Anterior cingulate cortex (tissue), 58 donors: ENCODE measurements at regions not wholly inside any gene's neighbourhood (a gene's known extent, or its start where the extent isn't known, plus 50 kb on each side); places are given as distances from the start of the nearest gene placed in this dataset.

Experiments
- DNase-seq, 58 donors: peaks; one replicate each; lab custom pipeline; 2025; lab: John Stamatoyannopoulos, UW

DNA sequence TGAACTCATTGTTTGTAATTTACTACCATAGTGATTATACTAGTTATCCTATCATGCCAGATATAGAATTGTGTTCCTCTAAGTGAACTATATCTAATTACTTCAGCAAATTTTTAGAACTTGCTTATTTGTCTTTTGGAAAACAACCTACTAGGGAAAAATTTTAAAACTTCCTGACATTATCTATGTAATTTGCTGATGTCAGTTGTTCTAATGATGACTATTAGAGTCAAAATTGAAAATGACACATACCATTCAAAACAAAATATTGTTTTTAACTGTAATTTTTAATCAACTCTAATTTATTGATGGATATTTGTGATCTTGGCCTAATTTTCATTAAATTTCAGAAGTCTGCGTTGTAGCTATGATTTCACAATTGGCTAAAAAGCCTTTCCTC lies 106.7 kb upstream of the ROBO2 start:
- no peak for DNase-seq

DNA sequence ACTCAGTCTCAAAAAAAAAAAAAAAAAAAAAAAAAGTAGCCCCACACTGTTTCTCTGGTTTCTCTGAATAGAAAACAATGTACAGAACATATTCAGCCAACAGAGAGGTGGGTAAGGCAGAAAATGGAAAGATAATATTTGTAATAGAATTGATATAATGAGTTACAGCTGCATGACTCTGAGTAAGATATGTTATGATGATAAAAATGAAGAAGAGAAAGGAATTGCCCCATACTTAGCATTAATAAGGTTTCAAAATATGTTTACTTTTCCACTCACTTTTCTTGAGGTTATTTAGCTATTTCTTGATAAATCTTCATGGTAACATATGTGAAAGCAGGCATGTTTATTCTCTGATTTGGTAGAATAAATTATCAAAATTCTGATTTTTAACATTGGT lies 100.9 kb upstream of the ROBO2 start:
- no peak for DNase-seq

DNA sequence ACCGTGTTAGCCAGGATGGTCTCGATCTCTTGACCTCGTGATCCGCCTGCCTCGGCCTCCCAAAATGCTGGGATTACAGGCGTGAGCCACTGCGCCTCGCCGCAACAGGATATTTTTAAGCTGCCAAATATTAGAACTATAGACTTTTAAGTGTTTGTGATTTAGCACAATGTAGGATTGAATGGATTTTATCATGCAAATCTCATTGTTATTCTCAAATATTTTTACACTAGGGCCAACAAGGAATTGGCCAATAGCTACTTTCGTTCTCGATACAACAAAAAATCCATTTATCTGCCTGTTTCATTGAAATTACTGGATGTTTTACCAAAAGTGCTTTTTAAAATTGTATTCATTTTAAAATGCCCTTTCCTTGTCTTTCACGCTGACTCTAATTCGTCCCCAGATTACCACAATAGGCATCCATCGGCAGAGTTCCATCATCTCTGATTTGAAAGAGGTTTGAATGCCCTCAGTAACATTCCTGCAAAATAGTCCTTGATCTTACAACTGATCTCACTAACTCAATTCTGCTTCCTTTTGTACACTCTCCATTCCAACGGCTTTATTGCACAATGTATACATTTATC lies 99.6 kb upstream of the ROBO2 start:
- no peak for DNase-seq

DNA sequence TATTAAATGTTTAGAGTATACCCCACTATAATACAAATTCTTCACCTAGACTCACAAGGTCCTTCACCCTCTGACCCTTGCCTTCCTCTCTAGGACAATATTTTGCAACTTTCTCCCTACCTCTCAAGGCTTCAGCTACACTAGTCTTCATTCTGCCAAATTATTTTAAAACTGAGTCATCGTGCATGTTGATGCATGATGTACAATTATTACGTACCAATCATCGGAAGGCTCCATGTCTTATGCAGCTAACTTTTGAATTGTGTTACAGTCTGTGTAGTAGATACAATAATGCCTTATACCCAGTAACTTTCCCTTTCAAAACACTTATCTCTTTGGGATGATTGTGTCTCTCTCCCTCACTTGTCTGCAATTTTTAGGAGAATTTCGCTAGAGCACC lies 98.5 kb upstream of the ROBO2 start:
- DNase-seq: no peak

DNA sequence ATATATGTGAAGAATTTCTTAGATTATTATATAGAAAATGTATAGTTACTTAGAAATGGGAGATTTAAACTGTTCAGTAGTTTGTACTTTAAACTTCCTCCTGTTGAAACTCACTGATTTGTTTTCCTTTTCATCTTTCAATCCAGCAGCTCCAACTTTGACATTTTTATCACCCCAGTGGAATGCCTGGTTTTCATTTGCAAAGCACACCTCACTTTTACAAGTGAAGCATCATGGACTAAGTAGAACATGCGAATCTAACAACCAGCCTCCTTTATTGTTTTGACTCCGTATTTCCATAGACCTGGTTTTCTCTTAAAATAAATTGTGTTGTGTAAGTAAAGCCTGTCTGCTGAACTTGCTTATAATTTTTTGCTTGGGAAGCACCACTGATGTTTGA lies 97.8 kb upstream of the ROBO2 start:
- DNase-seq: no peak

DNA sequence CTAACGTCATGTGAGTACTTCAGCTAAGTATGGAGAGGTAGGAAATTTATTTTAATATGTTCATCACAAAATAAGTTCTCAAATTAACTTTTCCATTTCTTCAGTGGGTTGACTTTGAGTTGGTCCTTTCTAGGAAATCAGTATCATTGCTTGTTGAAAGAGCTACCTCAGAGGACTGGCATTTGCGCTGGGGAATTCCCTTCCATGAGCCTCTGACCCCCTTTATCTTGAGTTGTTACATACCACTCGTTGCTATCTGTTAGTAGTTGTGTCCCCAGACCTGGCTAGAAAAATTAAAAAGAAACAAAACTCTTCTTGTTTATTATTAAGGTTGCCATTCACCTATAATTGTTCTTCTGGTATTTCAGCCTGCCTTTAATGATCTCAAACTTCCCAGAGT lies 96.8 kb upstream of the ROBO2 start:
- no peak for DNase-seq

DNA sequence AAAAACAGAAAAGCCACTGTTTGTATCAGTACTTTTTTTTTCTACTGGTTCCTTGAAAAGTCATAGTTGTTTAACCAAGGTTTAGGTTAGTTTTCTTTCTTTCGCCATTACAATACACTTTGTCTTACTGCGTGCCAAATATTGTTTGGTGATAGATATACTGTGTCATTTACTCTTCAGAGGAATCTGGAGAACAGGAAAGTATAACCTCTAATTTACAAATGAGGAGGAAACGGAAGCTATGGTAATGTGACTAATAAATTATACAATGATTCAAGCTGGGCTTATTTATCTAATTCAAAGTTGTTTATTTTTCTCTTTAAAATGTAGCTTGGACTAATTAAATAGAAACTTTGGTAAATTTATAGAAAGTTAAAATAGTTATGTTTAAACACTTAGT lies 96.2 kb upstream of the ROBO2 start:
- no peak for DNase-seq

DNA sequence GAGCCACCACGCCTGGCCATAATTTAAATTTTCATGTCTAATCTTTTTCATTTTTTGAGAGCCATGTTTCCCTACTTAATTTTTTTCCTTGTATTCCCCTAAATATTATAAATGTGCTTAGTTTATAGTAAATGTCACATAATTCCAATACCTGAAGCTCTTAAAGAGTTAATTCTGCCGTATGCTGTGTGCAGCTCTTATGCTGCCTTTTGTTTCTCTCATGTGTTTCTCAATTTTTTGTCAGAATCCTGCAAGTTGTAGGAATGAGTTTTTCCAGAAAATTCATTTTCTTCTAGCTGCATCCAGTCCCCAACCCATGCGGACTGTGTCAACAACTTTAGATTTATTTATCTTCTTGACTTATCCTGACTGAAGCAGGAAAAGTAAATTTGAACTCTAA lies 90.9 kb upstream of the ROBO2 start:
- no peak for DNase-seq

DNA sequence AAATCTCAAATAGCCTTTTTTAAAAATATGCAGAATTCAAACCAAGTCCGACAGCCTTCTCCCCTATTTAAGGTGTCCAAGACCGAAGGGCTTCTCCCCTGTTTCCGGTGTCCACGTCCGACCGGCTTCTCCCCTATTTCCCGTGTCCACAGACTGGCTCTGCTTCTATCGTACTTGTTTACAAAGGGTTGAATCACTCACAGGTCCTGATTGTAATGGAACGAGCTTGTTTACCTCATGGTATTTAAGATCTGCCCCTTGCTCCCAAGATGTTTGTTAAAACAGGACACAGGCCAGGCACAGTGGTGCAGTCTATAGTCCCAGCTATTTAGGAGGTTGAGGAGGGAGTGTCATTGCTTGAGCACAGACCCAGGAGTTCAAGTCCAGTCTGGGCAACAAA lies 90.4 kb upstream of the ROBO2 start:
- no peak for DNase-seq

DNA sequence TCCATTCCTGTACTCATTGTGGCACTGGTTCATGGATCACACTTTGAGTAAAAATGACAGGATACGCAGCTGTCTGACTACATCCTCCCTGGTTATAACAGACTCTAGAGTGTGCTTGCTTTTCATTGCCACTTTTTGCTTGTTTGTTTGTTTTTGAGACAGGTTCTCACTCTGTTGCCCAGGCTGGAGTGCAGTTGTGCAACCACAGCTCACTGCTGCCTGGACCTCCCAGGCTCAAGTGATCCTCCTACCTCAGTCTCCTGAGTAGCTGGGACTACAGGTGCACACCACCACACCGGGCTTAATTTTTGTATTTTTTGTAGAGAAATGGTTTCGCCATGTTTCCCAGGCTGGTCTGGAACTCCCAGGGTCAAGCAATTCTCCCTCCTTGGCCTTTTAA lies 89.3 kb upstream of the ROBO2 start:
- no peak for DNase-seq

DNA sequence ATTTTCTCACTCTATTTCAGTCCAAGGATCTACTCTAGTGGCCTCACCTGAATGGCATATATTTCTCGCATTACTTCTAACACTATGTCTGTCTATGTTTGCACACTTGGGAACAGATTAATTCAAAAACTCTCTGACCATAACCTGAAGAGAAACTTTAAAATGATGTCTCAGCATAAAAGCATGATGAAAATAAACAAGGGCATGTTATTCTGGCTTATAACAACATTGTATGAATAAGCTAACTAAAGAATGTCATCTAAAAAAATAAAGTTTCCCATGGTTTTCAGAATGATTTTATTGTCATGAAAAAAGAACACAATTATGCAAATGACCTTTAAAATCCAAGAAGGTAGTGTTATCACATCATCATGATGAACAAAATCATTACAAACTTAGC lies 85.5 kb upstream of the ROBO2 start:
- DNase-seq: no peak

DNA sequence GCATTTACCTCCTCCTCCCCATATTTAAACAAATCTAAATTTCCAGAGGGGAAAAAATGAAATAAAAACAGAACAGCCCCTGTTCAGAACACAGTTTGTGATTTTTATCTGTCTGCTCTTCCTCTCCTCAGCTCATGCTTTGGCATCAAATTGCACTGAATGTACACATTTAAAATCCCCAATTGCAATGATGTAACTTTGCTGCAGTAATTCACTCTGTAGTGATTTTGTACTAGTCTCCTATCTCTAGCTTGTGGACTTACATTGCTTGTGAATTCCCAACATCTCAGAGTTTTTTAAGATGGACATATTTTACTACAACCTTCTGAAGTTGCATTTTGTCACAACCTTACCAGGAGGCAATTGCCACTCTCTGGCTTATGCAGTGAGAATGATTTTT lies 81.6 kb upstream of the ROBO2 start:
- no peak for DNase-seq

DNA sequence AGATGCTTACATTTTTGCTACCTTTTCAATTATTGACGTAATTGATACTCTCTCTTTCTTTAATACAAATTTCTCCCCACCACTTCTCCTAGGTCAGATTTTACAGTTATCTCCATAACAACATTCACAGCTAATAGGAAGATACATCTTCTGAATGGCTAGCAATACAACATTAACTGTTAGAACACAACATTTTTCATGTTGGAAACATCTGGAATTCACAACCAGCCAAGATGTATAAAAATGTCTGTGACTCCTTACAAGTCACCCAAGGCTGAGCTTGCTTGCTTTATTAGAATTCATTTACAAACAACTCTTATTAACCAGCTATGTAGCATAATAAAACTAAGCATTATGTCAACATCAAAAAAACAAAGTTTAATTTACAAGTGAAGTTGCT lies 81.0 kb upstream of the ROBO2 start:
- no peak for DNase-seq

DNA sequence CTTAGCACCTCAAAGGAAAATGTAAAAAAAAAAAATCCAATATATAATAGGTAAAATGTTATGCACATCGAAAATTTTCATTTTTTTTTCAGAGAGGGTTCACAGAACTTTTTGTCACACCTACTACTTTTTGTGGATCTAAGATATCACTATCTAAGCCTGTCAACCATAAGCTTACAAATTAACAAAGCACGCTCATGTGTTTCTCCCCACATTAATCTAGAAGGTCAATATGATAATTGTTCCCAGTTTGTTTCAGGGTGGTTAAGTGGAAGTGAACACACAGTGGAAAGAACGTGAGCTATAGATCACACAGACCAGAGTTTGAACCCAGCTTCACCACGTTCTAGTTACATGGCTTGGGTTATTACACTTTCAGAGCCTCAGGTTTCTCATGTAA lies 78.6 kb upstream of the ROBO2 start:
- DNase-seq: no peak

DNA sequence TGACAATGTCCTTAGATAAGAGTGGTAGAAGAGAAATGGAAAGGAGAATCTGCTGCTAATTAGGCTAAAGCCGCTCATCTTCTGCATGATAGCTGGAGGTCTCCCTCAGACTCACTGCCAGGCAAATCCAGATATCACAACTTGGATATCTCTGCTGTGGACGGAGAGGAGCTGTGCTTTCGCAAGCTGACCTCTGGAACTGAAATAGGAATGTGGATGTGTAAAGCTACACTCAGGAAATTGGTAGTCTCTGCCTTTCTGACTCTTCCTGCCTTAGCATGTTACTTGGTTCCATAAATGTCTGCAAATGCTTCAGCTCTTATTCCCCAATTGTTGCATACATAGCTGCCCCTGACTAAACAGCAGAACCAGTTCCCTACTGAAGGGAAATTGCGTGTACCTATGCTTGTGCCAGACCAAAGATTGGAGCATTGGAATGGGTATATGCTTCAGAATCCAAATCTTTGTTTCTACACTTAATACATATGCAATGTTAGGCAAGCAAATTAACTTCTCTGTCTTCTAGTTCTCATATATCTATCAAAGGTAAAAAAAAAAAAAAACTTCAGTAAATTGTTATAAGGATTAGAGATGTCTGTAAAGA lies 74.7 kb upstream of the ROBO2 start:
- DNase-seq: no peak

DNA sequence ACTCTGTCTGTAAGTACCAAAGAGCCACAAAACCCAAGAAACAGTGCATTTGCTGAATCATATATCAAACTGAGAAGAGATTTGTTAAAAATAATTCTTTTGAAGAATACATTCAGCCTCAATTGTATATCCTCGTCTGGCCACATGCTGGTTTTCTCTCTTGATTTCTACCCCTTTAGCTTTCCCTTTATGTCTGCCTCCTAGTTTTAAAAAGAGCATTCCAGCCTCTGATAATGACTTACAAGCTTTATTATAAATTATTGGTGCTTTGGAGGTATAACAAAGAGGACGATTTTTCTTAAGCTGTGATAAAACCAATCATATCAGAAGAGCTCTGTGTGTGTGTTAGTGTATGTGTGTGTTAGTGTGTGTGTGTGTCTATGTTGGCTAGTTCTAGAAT lies 70.4 kb upstream of the ROBO2 start:
- DNase-seq: no peak

DNA sequence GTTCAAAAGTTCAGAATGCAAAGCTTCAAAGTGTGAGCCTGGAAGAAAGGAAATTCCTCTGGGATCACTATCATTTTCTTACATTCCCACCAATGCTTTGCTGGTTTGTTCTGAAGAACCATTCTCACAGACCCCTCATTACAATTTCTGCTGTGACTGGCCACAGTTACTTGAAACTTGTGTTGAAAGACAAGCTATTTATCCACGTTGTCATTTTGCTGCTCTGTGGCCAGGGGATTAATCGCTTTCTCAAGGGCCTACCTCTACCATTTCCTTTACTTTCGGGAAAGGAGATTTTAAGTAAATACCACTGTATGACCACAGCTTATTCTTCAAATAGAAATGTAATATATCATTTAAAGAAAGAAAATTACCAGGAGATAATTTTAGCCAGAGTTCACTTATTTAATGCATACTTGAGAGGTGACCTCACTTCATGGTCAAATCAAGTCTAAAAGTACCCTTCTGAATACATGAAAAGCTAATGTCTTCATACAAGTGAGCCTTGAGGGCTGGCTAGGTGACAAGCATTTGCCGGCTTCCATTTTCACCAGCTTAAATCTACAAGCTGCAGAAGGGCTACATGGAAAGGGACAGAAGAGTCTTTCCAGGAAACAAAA lies 69.8 kb upstream of the ROBO2 start:
- no peak for DNase-seq

DNA sequence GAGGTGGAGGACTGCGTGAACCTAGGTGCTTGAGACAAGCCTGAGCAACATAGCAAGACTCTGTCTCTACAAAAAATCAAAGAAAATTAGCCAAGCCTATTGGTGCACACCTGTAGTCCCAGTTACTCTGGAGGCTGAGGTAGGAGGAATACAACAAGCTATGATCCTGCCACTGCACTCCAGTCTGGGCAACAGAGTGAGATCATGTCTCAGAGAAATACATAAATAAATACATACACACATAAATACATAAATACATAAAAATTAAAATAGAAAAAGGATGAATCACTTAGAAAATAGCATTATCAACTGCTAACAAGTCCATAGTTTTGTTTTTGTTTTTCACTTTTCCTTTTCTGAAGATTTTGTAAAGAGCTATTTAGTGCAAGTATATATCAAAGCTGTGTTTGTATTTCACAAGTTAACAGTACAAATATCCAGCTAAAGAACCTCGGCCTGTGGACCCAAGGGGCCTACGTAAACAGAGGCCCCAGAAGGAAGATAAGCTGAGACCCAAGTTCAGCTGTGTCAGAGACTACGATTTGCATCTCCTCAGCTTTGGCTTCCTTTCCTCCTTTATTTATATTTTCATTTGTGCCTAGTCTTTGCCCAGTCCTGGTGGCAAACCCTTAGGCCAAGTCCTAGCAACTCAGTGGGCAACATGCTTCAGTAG lies 67.1 kb upstream of the ROBO2 start:
- no peak for DNase-seq

DNA sequence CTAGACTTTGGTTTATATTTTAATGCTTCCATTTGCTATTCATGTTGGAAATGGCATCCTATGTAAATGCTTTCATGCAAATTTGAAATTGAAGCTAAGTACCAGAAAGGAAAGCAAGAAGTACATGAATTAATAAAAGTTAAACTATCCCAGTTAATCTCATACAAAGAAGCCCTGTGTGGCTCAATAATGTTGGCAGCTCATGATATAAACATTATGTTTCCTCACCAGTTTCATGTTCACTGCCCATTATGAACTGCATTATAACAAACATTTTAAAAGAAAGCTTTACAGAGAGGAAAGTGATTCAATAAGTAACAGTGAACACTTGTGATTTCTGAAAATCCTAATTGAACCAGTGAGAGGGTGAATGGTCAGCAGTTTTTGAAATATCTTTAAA lies 62.9 kb upstream of the ROBO2 start:
- no peak for DNase-seq

DNA sequence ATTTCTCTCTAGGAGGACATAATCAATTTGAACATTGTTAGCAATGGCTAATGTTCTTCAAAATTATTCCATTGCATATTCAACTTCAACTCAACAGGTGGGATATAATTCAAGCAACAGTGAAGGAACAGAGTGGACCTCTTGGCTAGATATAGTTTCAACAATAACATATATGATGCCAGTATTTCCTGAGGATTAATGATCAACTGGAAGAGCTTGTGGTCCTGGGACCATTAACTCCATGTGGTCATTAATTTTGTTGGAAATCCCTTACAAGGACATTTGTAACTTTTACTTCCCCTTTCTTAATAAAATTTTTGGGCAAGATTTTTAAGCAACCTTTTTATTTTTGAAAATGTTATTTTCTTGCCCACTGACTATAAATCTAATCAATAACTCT lies 54.3 kb upstream of the ROBO2 start:
- no peak for DNase-seq

DNA sequence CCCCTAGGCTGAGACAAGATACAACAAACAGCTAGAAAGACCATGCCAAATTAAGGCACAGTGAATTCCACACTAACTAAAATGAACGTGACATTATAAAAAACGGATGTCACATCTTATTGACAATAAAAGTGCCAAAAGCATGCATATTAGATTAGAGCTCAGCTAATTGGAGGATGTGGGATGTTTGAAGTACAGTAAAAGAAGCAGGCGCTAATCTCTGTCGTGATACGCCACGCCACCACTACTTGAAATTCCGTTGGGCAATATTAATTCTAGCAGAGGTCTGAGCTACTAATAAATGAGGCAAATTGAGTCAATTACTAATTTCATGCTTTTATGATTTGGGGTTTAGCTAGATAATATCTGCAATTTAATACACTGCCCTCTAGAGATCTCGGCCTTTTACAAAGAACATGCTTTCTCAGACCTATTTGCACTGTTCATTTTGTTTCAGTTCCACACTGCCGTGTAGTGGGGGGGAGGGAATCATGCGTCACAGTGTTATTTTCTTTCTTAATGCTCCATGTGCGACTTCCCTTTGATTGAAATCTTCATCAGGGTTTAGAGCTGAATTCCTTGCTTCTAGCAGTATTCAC lies 52.9 kb upstream of the ROBO2 start:
- no peak for DNase-seq
